Aorta (tissue), 5 donors: ENCODE measurements at regions not wholly inside any gene's neighbourhood (a gene's known extent, or its start where the extent isn't known, plus 50 kb on each side); places are given as distances from the start of the nearest gene placed in this dataset.
A peak's percentile ranks its signal among the peaks of the same experiment; 100 is the strongest.

Experiments used
- ATAC-seq: fragments of 200-7000 bp; cut with Tn5 transposase; one replicate; pipeline ENCODE4 v1.9.1; 2022; ENCODE audit warnings: moderate library complexity; ENCODE audit not compliant: low FRiP score
- DNase-seq, 2 donors: peaks; one replicate each; pipeline ENCODE4 v3.0.0-alpha.2; 2020
- H3K27ac ChIP-seq, 2 donors: one replicate each; pipeline ENCODE4 v1.5.1; 2013; ENCODE audit warnings: low read length in 2 of 2, mild to moderate bottlenecking in 2 of 2, moderate library complexity in 2 of 2, control low read depth in 1 of 2, inconsistent platforms in 1 of 2, low read depth in 1 of 2
- H3K27me3 ChIP-seq, 2 donors: one replicate each; pipeline ENCODE4 v1.6.1; 2013; ENCODE audit warnings: control low read depth in 1 of 2, low read length in 1 of 2, mild to moderate bottlenecking in 1 of 2, moderate library complexity in 1 of 2; ENCODE audit not compliant: insufficient read depth in 2 of 2, control insufficient read depth in 1 of 2
- H3K36me3 ChIP-seq, 2 donors: one replicate each; pipeline ENCODE4 v1.6.1; 2013; ENCODE audit warnings: control low read depth in 1 of 2, low read length in 1 of 2, mild to moderate bottlenecking in 1 of 2; ENCODE audit not compliant: insufficient read depth in 2 of 2, control insufficient read depth in 1 of 2
- H3K4me1 ChIP-seq, 2 donors: one replicate each; pipeline ENCODE4 v1.6.1; 2013; ENCODE audit warnings: low read length in 2 of 2, control low read depth in 1 of 2, mild to moderate bottlenecking in 1 of 2, moderate library complexity in 1 of 2; ENCODE audit not compliant: insufficient read depth in 2 of 2, control insufficient read depth in 1 of 2
- H3K4me3 ChIP-seq, 2 donors: one replicate each; pipeline ENCODE4 v1.5.1; 2013; ENCODE audit warnings: low read length in 2 of 2, control low read depth in 1 of 2, mild to moderate bottlenecking in 1 of 2
- H3K9me3 ChIP-seq: one replicate; pipeline ENCODE4 v1.6.1; 2013; ENCODE audit warnings: mild to moderate bottlenecking, low read length; ENCODE audit not compliant: control insufficient read depth
- WGBS, 2 donors: extraction: QIAGEN DNeasy Blood & Tissue Kit; methylation state at CpG; one replicate each; pipeline ENCODE4 v1.1.7; 2013; 5-methylcytosine and 5-hydroxymethylcytosine counted together
- intact Hi-C, 2 donors: fragments of 100-400 bp; cut with DNase I; formaldehyde crosslinking; loops; one replicate each; pipeline versions ENCODE4 v1.14.2 to v1.15.0; 2022
- donor health status: healthy with polysubstance abuse.
- donor health status: Bipolar disorder and iron deficiency.
- donor health status: DM: no; HTN: no; CAD: no.
- donor health status: DM: no; HTN: no; CAD: no.
- donor health status: DM: yes; HTN: yes; CAD: no.

DNA sequence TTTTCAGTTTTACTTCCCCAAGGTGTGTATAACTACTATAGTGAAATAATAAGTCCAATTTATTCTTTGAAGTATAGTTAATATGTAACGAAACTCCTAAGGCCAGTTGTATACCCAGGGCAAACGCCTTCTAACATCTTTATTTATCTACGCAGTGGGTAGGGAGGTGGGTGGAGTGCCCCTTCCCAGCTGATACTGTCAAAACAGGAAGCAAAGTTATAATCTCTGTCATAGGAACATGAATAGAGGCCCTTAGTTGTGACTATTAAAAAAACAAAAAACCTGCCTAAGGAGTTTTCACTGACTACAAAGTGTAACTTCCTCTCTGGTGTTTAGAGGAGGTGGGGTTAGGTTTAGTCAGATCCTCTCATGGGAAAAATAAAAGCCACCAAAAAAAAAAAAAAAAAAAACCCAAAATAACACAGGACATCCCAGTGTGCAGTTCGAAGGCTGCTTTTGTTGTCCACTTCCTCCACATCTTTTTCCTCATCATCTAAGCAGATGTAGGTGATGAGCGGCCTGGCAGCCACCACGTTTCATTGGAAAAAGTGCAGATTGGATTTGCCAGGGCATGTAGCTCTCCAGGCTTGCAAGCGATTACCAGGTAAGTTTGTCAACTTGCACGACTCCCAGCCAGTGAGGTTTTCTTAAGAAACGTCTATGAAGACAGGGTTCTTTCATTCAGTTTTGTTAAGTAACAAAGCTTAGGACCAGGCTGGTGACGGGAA, 58.7 kb downstream of the UTRN start:
- Histone ChIP-seq H3K9me3 (no peaks in the 10 kb centered on the region), H3K27me3 (no peaks in the 10 kb centered on the region), H3K36me3 (no peaks in the 10 kb centered on the region), H3K4me3 (no peak overlapping the region), H3K4me1 (peaks cover 3 to 4% of the 10 kb centered on the region in 2 donors), H3K27ac (no peak overlapping the region)
- ATAC-seq (peak; percentile 59), DNase-seq (no peak)
- 80 to 86% methylated on average over 10 of the region's 10 CpGs for WGBS, 2 donors
- intact Hi-C loops = no loop called here

DNA sequence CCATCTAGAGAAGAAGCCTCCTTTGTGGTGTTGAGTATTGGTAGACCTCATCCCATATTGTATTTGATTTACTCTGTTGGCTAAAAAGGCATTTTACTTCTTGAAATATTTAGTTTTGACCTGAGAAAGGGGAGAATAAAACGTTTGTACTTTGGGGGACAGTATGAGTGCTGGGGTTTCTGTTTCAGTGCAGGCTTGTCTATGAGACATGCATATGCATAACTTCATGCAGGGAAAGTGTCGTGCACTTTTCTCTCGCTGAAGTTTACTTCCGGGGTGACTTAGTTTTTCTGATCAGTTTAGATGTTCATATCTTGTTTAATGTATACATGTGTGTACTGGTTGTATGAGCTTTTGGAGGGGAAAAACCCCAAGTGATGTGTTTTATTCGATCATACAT, 59.5 kb downstream of the UTRN start:
- WGBS, 2 donors = 82 to 88% methylated on average over 5 of the region's 5 CpGs
- Histone ChIP-seq H3K4me1 (peaks cover 3 to 5% of the 10 kb centered on the region in 2 donors), H3K4me3 (no peak overlapping the region), H3K27ac (no peak overlapping the region), H3K27me3 (no peaks in the 10 kb centered on the region), H3K36me3 (no peaks in the 10 kb centered on the region), H3K9me3 (no peaks in the 10 kb centered on the region)
- DNase-seq (no peak), ATAC-seq (no peak)
- intact Hi-C loops = no loop called here

- no peaks in the 10 kb centered on the region for H3K27me3 ChIP-seq
- no peak overlapping the region for H3K4me3 ChIP-seq
- whole genome bisulfite sequencing, 2 donors = 97 to 98% methylated on average over 4 of the region's 4 CpGs
- no peak for ATAC-seq
- H3K4me1 ChIP-seq = peaks cover 3 to 8% of the 10 kb centered on the region in 2 donors
- H3K36me3 ChIP-seq = no peaks in the 10 kb centered on the region
- no peak for DNase-seq
- intact Hi-C loops = no loop called here
- no peak overlapping the region for H3K27ac ChIP-seq
- no peaks in the 10 kb centered on the region for H3K9me3 ChIP-seq
Measured at GRCh38 chr6:144345451-144345850, 60.3 kb downstream of the UTRN start.

- DNase-seq (no peak), ATAC-seq (no peak)
- WGBS, 2 donors = 80 to 82% methylated on average over 10 to 11 of the region's 11 CpGs
- Histone ChIP-seq H3K27ac (no peak overlapping the region), H3K9me3 (no peaks in the 10 kb centered on the region), H3K27me3 (no peaks in the 10 kb centered on the region), H3K4me3 (no peak overlapping the region), H3K4me1 (peaks cover 6 to 11% of the 10 kb centered on the region in 2 donors), H3K36me3 (no peaks in the 10 kb centered on the region)
- intact Hi-C loops = no loop called here
Measured at GRCh38 chr6:144346719-144347447, 61.7 kb downstream of the UTRN start.

DNA sequence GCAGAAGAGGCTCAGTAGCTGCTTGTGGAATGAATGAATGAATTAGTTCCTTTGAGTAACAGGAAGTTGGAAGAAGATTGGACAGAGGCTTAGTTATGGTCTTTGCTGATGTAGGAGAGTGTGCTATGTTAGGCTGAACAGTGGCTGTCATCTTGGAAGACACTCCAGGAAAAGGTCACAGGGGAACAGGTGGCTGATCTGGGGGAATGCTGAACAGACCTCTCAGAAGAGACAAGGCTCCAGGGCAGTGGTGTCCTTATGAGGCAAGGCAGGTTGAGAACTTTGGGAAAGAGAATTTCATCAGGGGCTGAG, 62.3 kb downstream of the UTRN start:
- Histone ChIP-seq H3K4me3 (no peak overlapping the region), H3K27ac (no peak overlapping the region), H3K4me1 (peaks cover 6 to 11% of the 10 kb centered on the region in 2 donors), H3K36me3 (no peaks in the 10 kb centered on the region), H3K9me3 (no peaks in the 10 kb centered on the region), H3K27me3 (no peaks in the 10 kb centered on the region)
- intact Hi-C loops = no loop called here
- DNase-seq = no peak
- ATAC-seq = no peak

GRCh38 chr6:144347933-144348332, 62.8 kb downstream of the UTRN start:
- 96% methylated on average over 5 of the region's 5 CpGs for WGBS, 2 donors
- Histone ChIP-seq H3K4me1 (peaks cover 6 to 11% of the 10 kb centered on the region in 2 donors), H3K36me3 (no peaks in the 10 kb centered on the region), H3K27me3 (no peaks in the 10 kb centered on the region), H3K9me3 (no peaks in the 10 kb centered on the region), H3K4me3 (no peak overlapping the region), H3K27ac (no peak overlapping the region)
- intact Hi-C loops = no loop called here
- ATAC-seq (no peak), DNase-seq (no peak)

- Histone ChIP-seq H3K4me1 (peaks cover 6 to 11% of the 10 kb centered on the region in 2 donors), H3K36me3 (no peaks in the 10 kb centered on the region), H3K9me3 (no peaks in the 10 kb centered on the region), H3K4me3 (no peak overlapping the region), H3K27me3 (no peaks in the 10 kb centered on the region), H3K27ac (no peak overlapping the region)
- intact Hi-C loops = no loop called here
- 40 to 41% methylated on average over 8 of the region's 8 CpGs for WGBS, 2 donors
- peak; percentile 68 for ATAC-seq
- DNase-seq = no peak
Measured at GRCh38 chr6:144349690-144350527, 64.8 kb downstream of the UTRN start.

GRCh38 chr6:144350528-144350880, 65.4 kb downstream of the UTRN start:
- no peaks in the 10 kb centered on the region for H3K27me3 ChIP-seq
- no peak for ATAC-seq
- H3K4me3 ChIP-seq = no peak overlapping the region
- peaks cover 6 to 11% of the 10 kb centered on the region in 2 donors for H3K4me1 ChIP-seq
- no peak for DNase-seq
- 73 to 81% methylated on average over 2 of the region's 2 CpGs for WGBS, 2 donors
- H3K27ac ChIP-seq = no peak overlapping the region
- intact Hi-C loops = no loop called here
- H3K9me3 ChIP-seq = no peaks in the 10 kb centered on the region
- H3K36me3 ChIP-seq = no peaks in the 10 kb centered on the region
